ENCODE measurements at regions not wholly inside any gene's neighbourhood (a gene's known extent, or its start where the extent isn't known, plus 50 kb on each side); places are given as distances from the start of the nearest gene placed in this dataset.
"Not testable (repeated sequence)": the region's sequence is repeated elsewhere in the genome, so short reads cannot be mapped to it uniquely, and the experiment has no call there.

GRCh38 chr15:66968806-66969596 is 96.4 kb upstream of the SMAD3 start:
- DNase-seq, result no peak

DNA sequence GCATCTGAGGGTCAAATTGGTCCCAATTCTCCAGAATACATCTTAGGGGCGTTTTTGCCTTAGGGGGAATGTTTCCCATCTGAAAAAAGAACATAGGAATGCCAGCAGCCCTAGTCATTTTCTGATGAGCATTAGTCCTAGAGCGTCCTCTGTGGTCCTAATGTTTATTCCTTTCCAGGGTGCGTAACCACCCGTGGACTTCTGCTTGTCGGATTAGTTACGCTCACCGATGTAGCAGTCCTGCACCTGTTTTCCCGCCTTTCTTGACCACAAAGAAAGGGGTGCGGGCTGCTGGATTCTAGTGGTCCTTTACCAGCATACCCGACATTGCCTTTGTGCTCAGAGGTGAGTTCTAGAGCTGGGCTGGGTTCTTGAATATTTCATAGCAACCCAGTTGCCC is 91.3 kb upstream of the SMAD3 start:
- DNase-seq, result not testable (repeated sequence)

- DNase-seq, result not testable (repeated sequence)
Measured at GRCh38 chr15:66976106-66976640, 89.2 kb upstream of the SMAD3 start.

GRCh38 chr15:66980326-66980725 is 85.1 kb upstream of the SMAD3 start:
- not testable (repeated sequence) for DNase-seq

- no peak for DNase-seq
Measured at GRCh38 chr15:66981771-66982170, 83.6 kb upstream of the SMAD3 start.

- DNase-seq, result no peak
Measured at GRCh38 chr15:66982250-66982649, 83.2 kb upstream of the SMAD3 start.

- DNase-seq, result no peak
Measured at GRCh38 chr15:66982816-66983215, 82.6 kb upstream of the SMAD3 start.

GRCh38 chr15:66985653-66986052 is 79.7 kb upstream of the SMAD3 start:
- DNase-seq, result no peak

DNA sequence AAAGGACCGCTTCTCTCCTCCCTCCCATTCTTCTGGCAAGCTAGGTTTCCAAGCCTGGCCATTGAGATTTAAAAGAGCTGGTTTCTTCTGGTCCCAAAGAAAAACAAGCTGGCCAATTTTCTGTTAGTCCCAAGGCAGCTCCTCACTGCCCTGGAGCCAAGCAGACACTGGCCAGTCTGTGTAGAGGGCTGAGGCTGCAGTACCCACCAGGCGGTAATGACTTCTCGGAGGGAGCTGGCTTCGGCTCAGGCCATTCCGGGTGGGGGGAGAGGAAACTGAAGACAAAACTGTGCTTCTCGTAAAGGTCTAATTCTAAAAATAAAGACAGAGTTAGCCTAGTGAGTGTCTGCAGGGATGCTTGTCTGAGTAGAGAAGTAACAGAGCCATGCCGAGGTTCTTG is 78.5 kb upstream of the SMAD3 start:
- no peak for DNase-seq

- DNase-seq, result no peak
Measured at GRCh38 chr15:66993090-66993489, 72.3 kb upstream of the SMAD3 start.

GRCh38 chr15:66993874-66994696 is 71.3 kb upstream of the SMAD3 start:
- no peak for DNase-seq

- DNase-seq, result no peak
Measured at GRCh38 chr15:66994927-66995656, 70.3 kb upstream of the SMAD3 start.

- no peak for DNase-seq
Measured at GRCh38 chr15:66996094-66996493, 69.3 kb upstream of the SMAD3 start.

GRCh38 chr15:66997212-66997611 is 68.2 kb upstream of the SMAD3 start:
- DNase-seq, result no peak

DNA sequence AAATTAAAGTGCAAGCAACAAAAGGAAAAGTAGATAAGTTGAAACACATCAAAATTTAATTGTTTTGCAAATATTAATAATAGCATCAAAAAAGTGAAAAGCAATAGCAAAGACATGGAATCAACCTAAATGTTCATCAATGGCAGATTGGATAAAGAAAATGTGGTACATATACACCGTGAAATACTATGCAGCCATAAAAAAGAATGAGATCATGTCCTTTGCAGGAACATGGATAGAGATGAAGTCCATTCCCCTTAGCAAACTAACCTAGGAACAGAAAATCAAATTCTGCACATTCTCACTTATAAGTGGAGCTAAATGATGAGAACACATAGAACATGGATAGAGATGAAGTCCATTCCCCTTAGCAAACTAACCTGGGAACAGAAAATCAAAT is 67.2 kb upstream of the SMAD3 start:
- DNase-seq, result not testable (repeated sequence)

DNA sequence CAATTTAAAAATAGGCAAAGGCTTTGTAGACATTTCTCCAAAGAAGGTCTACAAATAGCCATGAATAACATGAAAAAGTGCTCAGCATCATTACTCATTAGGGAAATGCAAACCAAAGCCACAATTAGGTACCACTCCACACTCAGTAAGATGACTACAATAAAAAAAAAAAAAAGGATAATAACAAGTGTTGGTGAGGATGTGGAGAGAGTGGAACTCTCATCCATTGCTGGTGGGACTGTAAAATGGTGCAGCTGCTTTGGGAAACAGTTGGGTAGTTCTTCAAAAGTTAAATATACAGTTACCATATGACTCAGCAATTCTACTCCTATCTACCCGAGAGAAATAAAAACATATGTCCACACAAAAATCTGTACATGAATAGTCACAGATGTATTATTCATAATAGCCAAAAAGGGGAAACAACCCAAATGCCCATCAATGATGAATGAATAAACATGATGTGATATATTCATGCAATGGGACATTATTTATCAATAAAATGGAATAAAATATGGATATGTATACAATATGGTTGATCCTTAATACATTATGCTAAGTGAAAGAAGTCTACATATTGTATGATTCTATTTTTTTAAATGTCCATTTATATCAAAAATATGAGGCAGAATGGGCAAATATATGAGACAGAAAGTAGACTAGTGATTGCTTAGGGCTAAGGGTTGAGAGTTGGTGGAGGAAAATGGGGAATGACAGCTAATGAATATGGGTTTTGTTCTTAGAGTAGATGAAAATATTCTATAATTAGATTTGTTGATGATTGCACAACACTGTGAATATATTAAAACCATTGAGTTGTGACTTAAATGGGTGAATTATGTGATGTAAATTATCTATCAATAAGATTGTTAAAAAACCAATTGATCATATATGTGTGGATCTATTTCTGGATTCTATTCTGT is 66.1 kb upstream of the SMAD3 start:
- no peak for DNase-seq

DNA sequence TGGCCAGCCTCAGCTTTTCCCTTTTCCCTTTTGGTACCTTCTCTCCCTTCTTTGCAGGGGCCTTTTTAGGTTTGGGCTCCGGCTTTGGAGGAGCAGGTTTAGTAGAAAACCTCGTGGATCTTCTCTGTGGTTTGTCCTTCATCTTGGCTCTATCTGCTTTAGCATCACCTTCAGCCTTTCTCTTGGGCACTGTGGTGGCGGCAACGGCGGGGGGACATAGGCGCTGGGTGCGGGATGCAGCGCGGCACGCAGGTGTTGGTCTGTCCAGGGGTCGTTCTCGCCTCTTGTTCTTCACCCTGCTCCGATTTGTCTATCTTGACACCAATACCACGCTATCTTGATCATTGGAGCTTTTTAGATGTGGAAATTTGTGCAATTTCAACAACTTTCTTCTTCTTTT is 64.5 kb upstream of the SMAD3 start:
- DNase-seq, result no peak

DNA sequence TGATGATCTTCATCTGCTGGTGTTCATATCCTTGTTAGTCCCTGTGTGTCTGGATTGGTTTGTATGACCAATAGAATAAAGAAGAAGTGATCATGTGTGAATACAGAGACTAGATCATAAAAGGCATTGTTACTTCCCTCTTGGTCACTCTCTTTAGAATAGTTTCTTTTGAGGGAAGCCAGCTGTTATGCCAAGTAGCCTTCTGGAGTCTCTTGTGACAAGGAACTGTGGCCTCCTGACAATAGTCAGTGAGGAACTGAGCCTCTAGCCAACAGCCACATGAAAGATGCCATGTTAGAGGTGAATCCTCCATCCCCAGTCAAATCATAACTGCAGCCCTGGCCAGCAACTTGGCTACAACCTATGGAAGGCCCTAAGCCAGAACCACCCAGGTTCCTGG is 63.0 kb upstream of the SMAD3 start:
- DNase-seq, result no peak

DNA sequence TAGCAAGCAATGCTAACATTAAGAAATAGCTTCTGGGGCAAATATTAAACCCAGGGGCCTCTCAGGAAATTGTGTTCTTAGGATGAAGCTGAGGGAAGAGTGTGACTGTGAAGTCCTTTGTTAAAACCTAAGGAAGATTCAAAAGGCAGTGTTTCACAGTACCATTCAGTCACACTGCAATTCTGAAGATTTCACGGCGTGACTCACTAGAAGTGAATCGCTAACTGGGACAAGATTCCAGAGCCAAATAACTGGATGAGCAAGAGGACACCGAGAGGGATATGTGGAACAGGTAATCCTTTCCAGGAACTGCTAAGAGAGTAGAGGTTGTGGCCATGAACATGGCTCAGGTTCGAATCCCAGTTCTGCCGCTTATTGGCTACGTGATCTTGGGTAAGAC is 61.8 kb upstream of the SMAD3 start:
- no peak for DNase-seq

DNA sequence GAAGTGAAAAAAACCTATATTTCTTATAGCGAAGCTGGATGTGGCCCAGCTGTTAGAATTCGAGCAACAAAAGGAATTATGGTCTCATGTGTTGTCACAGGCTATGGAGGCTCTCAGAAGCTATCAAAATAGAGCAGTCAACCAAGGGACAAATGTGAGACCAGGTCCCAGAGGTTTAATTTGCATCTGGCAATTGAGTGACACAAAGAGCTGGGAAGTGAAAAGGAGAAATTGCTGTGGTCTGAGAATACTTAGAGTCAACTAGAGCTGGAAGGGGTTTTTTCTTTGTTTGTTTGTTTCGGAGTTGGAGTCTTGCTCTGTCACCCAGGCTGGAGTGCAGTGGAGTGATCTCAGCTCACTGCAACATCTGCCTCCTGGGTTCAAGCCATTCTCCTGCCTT is 61.3 kb upstream of the SMAD3 start:
- no peak for DNase-seq

GRCh38 chr15:67005294-67005996 is 60.0 kb upstream of the SMAD3 start:
- DNase-seq, result no peak
